NCI-H1105 (cell line): ENCODE measurements at regions not wholly inside any gene's neighbourhood (a gene's known extent, or its start where the extent isn't known, plus 50 kb on each side); places are given as distances from the start of the nearest gene placed in this dataset.

Source experiments
- DNase-seq: peaks from one replicate; lab custom pipeline; 2025; lab: John Stamatoyannopoulos, UW

- DNase-seq = no peak
These were observed 216.1 kb upstream of the RASA1 start for GRCh38 chr5:87051502-87052113.

- DNase-seq = no peak
These were observed 214.5 kb upstream of the RASA1 start for GRCh38 chr5:87053146-87053545.

GRCh38 chr5:87054821-87055220 is 212.9 kb upstream of the RASA1 start:
- no peak for DNase-seq

GRCh38 chr5:87061046-87061445 is 206.6 kb upstream of the RASA1 start:
- DNase-seq = no peak

- DNase-seq = no peak
These were observed 198.4 kb upstream of the RASA1 start for GRCh38 chr5:87069311-87069710.

- DNase-seq = no peak
These were observed 197.6 kb upstream of the RASA1 start for GRCh38 chr5:87069974-87070608.

GRCh38 chr5:87074072-87074471 is 193.6 kb upstream of the RASA1 start:
- DNase-seq = no peak

GRCh38 chr5:87074934-87075541 is 192.6 kb upstream of the RASA1 start:
- DNase-seq = no peak

- DNase-seq = no peak
These were observed 191.3 kb upstream of the RASA1 start for GRCh38 chr5:87076411-87076810.

GRCh38 chr5:87076931-87077330 is 190.8 kb upstream of the RASA1 start:
- no peak for DNase-seq

- no peak for DNase-seq
These were observed 188.5 kb upstream of the RASA1 start for GRCh38 chr5:87079219-87079618.

- DNase-seq = no peak
These were observed 186.7 kb upstream of the RASA1 start for GRCh38 chr5:87081016-87081415.

GRCh38 chr5:87081511-87082372 is 185.9 kb upstream of the RASA1 start:
- no peak for DNase-seq

GRCh38 chr5:87094347-87094746 is 173.3 kb upstream of the RASA1 start:
- DNase-seq = no peak

GRCh38 chr5:87094833-87095232 is 172.8 kb upstream of the RASA1 start:
- DNase-seq = no peak

GRCh38 chr5:87095787-87096186 is 171.9 kb upstream of the RASA1 start:
- no peak for DNase-seq

GRCh38 chr5:87097664-87098063 is 170.0 kb upstream of the RASA1 start:
- DNase-seq = no peak

GRCh38 chr5:87099291-87099839 is 168.3 kb upstream of the RASA1 start:
- no peak for DNase-seq

- no peak for DNase-seq
These were observed 167.7 kb upstream of the RASA1 start for GRCh38 chr5:87099968-87100367.

GRCh38 chr5:87101321-87101720 is 166.4 kb upstream of the RASA1 start:
- no peak for DNase-seq

- no peak for DNase-seq
These were observed 164.8 kb upstream of the RASA1 start for GRCh38 chr5:87102841-87103240.

GRCh38 chr5:87103616-87104287 is 163.9 kb upstream of the RASA1 start:
- DNase-seq = no peak
